Left ventricle myocardium superior (tissue), 1 donor: ENCODE measurements at regions not wholly inside any gene's neighbourhood (a gene's known extent, or its start where the extent isn't known, plus 50 kb on each side); places are given as distances from the start of the nearest gene placed in this dataset.

Experiments
- ATAC-seq: fragments of 200-7000 bp; cut with Tn5 transposase; one replicate; pipeline ENCODE4 v1.9.1; 2020; ENCODE audit warnings: mild to moderate bottlenecking, moderate library complexity
- DNase-seq: peaks from one replicate; pipeline ENCODE4 v3.0.0-alpha.2; 2020
- intact Hi-C: fragments of 100-400 bp; cut with micrococcal nuclease; formaldehyde crosslinking; loops from one replicate; pipeline ENCODE4 v1.11.0; 2022
- donor health status: DM: no; HTN: yes; CAD: no; lungs with severe emphysema.

DNA sequence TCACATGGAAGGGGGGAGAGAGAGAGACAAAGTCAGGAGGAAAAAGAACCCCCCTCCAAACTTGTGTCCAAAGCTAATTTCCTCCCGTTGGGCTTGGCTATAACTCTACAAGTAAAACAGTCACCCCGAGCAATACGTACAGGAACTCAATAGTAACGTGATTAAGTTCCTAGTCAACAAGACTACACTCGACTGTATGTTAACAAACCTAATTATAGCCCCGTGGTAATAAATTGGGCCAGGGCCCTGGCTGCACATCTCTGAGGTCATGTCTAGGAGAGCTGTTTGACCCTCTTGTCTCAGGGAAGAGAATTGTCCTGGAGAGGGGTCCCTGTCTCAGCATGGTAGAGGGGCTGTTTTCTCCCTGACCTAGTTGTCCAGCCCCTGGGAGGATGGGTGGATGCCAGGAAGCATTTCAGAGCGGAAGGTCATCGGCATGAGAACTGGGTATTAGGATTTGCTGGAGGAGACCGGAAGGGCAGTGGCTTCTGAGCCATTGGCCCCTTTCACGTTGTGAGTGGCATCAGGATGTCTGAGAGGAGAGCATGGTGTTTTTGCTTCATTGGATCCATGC is 60.2 kb upstream of the COMTD1 start:
- intact Hi-C loops: no loop called here
- no peak for DNase-seq
- ATAC-seq: peak; percentile 67

DNA sequence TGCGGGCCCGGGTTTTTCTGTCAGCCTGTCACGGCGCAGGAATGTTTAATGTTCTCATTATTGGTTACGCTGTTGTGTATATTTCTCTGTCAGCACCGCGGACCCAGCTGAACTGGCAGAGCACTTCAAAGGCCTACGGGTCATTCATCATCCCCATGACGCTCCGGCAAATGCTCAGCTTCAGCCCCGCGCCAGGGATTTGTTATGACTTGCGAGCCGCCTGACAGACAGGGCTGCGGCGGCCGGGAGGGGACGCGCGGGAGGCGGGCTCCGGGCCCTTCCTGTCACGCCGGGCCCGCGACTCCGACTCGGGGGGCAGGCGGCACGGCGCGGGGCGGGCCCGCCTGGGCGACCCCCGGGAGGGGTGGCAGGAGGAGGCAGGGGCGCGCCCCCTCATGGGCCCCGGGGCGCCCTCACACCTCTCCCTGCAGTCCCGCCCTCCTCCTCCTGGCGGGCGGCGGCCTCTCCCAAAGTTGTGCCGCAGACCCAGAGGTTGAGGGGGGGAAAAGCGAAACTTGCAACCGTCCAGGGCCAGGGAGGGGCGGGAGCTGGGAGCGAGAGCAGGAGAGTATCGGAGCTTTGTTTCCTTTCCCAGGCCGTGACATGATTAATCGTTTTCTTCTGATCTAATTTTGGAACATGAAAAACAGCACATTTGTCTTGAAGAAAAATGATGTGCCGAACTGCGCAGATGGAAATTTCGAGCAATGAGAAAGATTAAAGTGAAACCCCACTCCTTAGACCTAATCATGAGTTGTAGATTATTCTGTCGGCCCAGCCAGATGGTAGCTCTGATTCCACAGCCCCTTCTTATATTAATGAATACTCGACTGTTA is 59.3 kb upstream of the COMTD1 start:
- peak; percentile 86 for DNase-seq

DNA sequence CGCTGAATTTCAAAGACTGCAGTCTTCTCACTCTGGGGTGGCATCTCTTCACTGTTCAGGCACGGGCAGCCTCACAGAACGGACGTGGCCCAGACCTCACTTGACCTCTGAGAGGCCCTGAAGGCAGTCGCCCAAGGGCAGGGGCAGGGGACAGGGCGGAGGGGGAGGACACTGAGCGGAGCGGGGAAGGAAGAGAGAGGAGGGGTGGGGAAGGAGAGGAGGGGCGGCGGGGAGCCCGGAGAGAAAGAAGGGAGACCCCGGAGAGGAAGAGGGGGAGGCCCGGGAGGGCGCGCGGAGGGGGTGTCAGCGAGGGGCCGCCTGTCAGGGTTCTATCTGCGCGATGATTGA is 58.7 kb upstream of the COMTD1 start:
- ATAC-seq: peak; percentile 60
- peak; percentile 52 for DNase-seq
- intact Hi-C loops: no loop called here

More for the DNA sequence above, 59.3 kb upstream of the COMTD1 start:
- intact Hi-C loops: no loop called here
- ATAC-seq: peak; percentile 88

DNA sequence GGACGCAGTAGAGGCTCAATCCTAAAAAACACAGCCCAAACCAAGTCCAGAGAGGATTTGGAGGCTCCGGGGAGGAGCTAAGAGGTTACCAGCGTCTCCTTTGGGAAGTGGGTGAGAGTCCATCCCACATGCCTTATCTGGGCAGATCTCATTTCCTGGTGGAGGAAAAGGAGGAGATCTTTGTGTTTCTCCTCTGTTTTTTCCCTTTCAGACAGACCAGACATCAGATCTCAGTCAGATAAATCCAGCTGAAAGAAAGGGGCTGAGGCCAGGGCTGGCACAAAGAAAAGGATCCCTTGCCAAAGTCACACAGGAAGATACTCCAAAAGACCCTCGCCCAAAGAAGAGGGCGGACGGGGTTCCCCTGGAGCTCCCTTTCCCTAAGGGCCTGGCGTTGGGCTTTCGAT is 58.3 kb upstream of the COMTD1 start:
- intact Hi-C loops: no loop called here
- no peak for ATAC-seq

DNA sequence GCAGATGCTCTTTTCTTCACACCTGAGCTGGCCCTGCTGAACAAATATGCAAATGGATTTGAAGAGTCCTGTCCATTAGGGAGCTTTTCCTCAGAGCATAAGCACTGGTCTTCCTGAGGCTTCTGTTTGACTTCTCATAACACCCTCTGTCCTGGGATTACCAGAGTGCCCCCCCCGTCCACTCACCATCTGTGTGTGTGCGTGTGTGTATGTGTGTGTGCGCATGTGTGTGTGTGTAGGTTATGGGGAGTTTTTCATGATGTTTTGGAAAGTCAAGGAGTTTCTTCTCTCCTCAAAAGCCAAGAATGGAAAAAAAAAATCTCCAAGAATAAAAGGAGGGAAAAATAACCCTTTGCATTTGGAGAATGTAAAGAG is 57.7 kb upstream of the COMTD1 start:
- DNase-seq (no peak), ATAC-seq (no peak)
- intact Hi-C loops: no loop called here

More for the DNA sequence above, 58.3 kb upstream of the COMTD1 start:
- DNase-seq: no peak

DNA sequence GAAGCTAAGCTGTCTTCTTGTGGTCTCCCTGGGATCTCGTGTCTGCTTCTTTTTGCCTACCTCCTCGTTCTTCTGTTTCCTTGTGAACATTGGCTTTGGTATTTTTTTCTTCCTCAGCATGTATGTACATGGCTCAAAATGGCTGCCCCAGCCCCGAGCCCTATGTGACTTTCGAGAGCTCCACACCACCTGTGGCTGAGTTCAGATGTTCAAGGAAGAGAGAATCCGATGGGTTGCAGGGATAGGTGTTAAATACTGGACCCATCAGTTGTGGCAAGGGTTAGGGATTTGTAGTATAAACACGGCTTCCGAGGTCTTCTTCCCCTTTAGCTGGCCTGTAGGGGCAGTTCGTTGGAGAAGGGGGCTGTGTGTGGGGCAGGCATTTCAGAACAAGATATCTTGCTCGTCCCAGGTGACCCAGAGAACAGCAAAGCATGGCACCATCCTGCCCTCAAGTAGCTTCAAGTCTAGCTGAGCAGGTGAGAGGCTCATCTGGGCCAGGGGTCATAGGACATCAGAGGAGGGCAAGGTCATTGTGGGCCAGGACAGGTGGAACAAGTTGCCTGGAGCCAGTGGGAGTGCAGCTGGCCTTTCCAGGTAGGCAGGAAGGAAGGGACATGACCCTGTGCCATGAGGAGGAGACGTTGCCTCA is 57.2 kb upstream of the COMTD1 start:
- no peak for DNase-seq
- intact Hi-C loops: no loop called here
- no peak for ATAC-seq

DNA sequence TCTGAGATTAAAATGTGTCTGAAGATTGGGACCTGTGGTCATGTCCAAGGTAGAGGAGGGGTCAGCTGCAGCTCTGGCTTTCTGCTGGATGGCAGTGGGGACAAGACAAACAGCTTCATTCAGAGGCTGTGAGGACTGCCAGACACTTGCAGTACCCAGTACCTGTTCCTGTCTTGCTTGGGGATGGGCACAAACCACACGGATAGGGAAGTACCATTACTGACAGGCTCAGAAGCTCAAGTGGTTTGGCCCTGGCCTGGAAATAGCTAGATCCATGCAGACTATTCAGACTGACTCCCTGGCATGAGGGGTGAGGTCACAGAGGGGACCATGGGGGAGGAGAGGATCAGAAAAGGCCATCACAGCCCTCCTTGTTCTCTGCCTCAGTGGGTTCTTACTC is 56.0 kb upstream of the COMTD1 start:
- ATAC-seq (no peak), DNase-seq (no peak)
- intact Hi-C loops: no loop called here

DNA sequence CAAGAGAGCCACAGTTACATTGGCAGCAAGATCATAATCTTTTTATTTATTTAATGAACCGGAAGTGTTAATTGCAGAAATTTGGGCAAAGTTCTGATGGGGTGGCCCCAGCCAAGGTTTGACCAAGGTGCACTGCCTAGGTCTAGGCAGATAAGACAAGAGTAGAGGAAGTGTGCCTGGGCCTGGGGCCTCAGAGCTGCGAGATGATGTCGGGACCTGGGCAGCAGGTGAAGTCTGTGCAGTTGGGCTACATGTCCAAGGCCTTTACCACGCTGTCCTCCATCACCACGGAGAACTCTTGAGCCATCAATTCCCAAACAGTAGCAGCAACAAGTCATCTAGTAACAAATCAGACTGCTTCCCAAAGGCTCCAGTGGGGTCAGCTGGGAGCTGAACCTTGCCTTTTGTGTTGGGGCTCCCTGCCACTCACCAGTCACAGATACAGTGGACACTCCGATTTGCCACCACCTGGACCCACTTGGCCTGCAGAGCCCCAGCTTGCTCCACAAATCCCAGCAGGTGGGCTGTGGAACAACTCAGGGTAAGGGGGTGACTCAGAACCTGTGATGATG is 52.5 kb upstream of the COMTD1 start:
- DNase-seq (no peak), ATAC-seq (no peak)
- intact Hi-C loops: no loop called here

DNA sequence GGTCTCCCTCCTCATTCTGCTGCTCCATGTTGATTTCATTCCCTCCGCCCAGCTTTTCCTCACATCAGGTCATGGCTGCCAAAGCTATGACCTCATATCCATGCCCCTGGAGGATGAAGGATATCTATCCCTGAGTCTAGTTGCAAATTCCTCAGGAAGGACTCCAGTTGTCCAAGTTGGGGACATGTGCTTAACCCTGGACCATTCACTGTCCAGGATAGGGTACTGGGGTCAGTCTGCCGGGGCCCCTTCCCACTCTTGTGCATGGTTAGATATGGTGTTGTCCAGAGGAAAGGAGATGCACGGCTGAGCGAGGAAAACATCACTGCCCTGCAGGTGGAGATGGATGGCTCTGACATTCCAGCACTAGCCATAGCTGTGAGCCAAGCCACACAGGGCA is 51.9 kb upstream of the COMTD1 start:
- intact Hi-C loops: no loop called here

DNA sequence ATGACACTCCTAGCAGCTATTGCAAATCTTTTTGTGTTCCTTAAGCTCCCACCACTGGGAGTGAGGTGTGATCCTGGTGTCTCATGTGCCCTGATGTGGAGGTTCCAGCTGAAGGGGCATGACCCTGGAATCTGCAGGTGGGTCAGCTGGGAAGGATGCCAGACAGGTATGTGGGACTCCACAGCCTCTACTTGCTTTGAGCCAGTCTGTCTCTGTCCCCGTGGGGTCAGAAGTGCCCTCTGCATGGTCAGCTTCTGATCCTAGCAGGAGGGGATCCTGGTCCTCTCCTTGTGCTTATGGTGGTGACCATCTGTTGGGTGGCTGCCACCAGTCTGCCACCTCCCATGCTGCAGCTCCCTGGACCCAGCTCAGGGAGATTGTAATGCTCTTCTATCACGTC is 51.1 kb upstream of the COMTD1 start:
- DNase-seq: no peak
- intact Hi-C loops: no loop called here
- ATAC-seq: no peak

More for the DNA sequence above, 51.9 kb upstream of the COMTD1 start:
- ATAC-seq (no peak), DNase-seq (no peak)
